ENCODE measurements at regions not wholly inside any gene's neighbourhood (a gene's known extent, or its start where the extent isn't known, plus 50 kb on each side); places are given as distances from the start of the nearest gene placed in this dataset.

DNA sequence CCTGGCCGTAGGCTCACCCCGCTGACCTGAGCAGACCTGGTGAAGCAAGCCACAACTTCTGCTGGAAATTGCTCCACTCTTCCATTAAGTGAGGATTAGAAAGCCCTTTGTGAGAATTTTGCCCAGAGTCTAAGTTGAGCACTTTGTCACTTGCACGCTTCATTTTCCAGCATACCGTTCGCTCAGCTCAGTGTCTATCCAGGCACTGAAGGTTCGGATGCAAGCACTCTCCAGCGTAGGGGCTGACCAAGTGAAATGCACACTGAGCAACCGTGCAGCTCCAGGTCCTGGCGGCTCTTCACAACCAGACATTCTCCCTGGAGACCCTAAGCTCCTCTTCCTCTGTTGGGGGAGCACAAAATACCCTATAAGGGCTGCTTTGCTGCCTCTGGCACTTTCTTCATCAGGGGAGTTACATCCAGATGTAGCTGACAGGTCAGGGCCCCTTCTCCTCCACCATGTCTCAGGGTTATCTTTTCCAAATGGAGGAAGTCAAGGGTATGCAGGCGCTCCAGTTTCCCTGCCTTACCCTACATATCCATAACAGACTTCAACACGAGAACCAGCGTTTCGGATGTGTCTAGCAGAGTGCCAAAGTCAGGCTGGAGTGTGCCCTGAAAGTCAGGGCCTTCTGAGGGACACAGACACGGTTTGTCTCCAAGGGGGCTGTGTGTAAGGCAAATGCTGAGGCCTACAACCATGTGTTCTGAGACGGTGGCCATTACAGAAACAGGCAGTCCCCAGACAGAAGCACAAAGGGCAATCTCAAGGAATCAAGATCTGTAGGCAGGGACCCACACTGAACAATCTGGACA is 146.7 kb upstream of the AFDN start:
- Histone ChIP-seq H3K9me3 (no peaks in the 10 kb centered on the region), H3K4me1 (peaks cover 85% of the 10 kb centered on the region), H3K27me3 (replicated peaks; ENCODE audit: control insufficient read depth, insufficient read depth, low read length) (no peaks in the 10 kb centered on the region), H3K4me3 (ENCODE audit: low read depth, low read length) (no peak overlapping the region), H3K36me3 (ENCODE audit: control insufficient read depth, insufficient read depth, low read length) (no peaks in the 10 kb centered on the region)
- Mint-ChIP-seq H3K4me3 (ENCODE audit: unreplicated experiment) (peak overlapping the region; percentile 87), H3K9me3 (ENCODE audit: unreplicated experiment) (no peaks in the 10 kb centered on the region), H3K27ac (ENCODE audit: unreplicated experiment) (peak overlapping the region; percentile 65), H3K4me1 (ENCODE audit: low read depth, unreplicated experiment) (peaks cover 48% of the 10 kb centered on the region), H3K27me3 (ENCODE audit: insufficient read depth, unreplicated experiment) (no peaks in the 10 kb centered on the region), H3K36me3 (ENCODE audit: insufficient read depth, unreplicated experiment) (no peaks in the 10 kb centered on the region)
- intact Hi-C loops (cut with micrococcal nuclease; ENCODE audit: unreplicated experiment), result loop anchor here (5.0 kb wide), 3 partner anchors 67 to 193 kb away; partner anchors contain the start of gene AFDN
- CTCF ChIA-PET, result no interaction called here
- BruUV-seq (replicated peaks), result no TSS peak
- DNase-seq, result no peak
- TF ChIP-seq, protein P1, sequence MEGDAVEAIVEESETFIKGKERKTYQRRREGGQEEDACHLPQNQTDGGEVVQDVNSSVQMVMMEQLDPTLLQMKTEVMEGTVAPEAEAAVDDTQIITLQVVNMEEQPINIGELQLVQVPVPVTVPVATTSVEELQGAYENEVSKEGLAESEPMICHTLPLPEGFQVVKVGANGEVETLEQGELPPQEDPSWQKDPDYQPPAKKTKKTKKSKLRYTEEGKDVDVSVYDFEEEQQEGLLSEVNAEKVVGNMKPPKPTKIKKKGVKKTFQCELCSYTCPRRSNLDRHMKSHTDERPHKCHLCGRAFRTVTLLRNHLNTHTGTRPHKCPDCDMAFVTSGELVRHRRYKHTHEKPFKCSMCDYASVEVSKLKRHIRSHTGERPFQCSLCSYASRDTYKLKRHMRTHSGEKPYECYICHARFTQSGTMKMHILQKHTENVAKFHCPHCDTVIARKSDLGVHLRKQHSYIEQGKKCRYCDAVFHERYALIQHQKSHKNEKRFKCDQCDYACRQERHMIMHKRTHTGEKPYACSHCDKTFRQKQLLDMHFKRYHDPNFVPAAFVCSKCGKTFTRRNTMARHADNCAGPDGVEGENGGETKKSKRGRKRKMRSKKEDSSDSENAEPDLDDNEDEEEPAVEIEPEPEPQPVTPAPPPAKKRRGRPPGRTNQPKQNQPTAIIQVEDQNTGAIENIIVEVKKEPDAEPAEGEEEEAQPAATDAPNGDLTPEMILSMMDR (IDR thresholded peaks at IDR 0.05; ENCODE audit: insufficient read depth in 1 of 2, low read depth in 1 of 2, low read length in 1 of 2, severe bottlenecking in 1 of 2, unreplicated experiment in 1 of 2), result no peak
- POLR2A ChIA-PET, result no interaction called here

DNA sequence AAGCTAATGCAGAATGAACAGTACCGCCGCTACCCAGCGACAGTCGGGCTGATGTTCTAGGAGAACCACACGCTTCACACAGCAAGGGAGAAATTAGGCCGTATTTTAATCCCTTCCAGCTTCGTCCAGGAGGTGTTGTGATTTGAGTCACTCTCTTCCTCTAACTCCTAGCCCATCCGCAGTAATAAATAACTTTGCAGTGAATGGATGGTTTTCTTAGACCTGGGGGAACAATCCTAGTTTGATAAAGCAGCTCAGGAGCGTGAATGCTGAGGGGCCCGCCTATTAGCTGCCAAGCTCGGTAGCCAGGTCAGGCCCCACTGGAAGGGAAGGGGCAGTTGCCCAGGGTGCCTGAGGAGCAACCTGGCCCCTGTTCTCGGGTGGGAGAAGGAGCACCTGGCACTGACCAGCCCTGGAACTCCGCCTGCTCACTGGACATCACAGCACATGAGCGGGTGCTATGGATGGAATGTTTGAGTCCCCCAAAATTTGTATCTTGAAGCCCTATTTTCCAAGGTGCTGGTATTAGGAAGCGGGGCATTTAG is 146.0 kb upstream of the AFDN start:
- Mint-ChIP-seq H3K4me1 (ENCODE audit: low read depth, unreplicated experiment) (peaks cover 46% of the 10 kb centered on the region), H3K9me3 (ENCODE audit: unreplicated experiment) (no peaks in the 10 kb centered on the region), H3K27ac (ENCODE audit: unreplicated experiment) (peak overlapping the region; percentile 65), H3K27me3 (ENCODE audit: insufficient read depth, unreplicated experiment) (no peaks in the 10 kb centered on the region), H3K36me3 (ENCODE audit: insufficient read depth, unreplicated experiment) (no peaks in the 10 kb centered on the region), H3K4me3 (ENCODE audit: unreplicated experiment) (no peak overlapping the region)
- Histone ChIP-seq H3K4me3 (ENCODE audit: low read depth, low read length) (no peak overlapping the region), H3K9me3 (no peaks in the 10 kb centered on the region), H3K27me3 (replicated peaks; ENCODE audit: control insufficient read depth, insufficient read depth, low read length) (no peaks in the 10 kb centered on the region), H3K36me3 (ENCODE audit: control insufficient read depth, insufficient read depth, low read length) (no peaks in the 10 kb centered on the region), H3K4me1 (peaks cover 79% of the 10 kb centered on the region)
- TF ChIP-seq, protein P1 (IDR thresholded peaks at IDR 0.05; ENCODE audit: insufficient read depth in 1 of 2, low read depth in 1 of 2, low read length in 1 of 2, severe bottlenecking in 1 of 2, unreplicated experiment in 1 of 2), result no peak
- ChIA-PET CTCF (no interaction called here), POLR2A (no interaction called here)
- no TSS peak for BruUV-seq (replicated peaks)
- no peak for DNase-seq
- intact Hi-C loops (cut with micrococcal nuclease; ENCODE audit: unreplicated experiment), result loop anchor here (5.0 kb wide), 1 partner anchor 193 kb away; no protein-coding TSS in a partner anchor

DNA sequence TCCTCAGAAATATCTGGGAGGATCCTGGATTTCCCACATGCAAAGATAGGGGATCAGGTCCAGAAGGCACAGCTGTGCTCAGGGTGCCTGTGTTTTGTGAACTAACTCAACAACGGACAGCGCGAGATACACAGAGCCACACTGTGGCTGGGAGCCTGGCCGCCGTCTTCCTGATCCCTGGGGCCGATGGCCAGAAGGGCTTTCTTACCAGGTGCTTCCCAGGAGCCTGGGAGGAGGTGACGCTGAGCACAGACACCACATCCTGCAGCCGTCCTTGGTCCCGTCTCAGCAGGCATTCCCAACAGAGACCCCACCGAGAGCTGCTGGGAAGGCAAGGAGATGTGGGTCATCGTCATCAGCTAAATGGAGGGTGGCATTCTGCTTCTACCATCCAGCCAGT is 144.6 kb upstream of the AFDN start:
- H3K4me3 ChIP-seq (ENCODE audit: low read depth, low read length), result no peak overlapping the region
- BruUV-seq (replicated peaks), result no TSS peak
- no peaks in the 10 kb centered on the region for H3K9me3 Mint-ChIP-seq (ENCODE audit: unreplicated experiment)
- ChIA-PET POLR2A (interaction anchor here (0.6 kb wide), 2 partner anchors 18 to 192 kb away, joined by 3 to 11 read pairs; no protein-coding TSS in a partner anchor), CTCF (no interaction called here)
- H3K4me1 Mint-ChIP-seq (ENCODE audit: low read depth, unreplicated experiment), result peaks cover 40% of the 10 kb centered on the region
- H3K27ac Mint-ChIP-seq (ENCODE audit: unreplicated experiment), result peak overlapping the region; percentile 65
- peaks cover 66% of the 10 kb centered on the region for H3K4me1 ChIP-seq
- H3K27me3 ChIP-seq (replicated peaks; ENCODE audit: control insufficient read depth, insufficient read depth, low read length), result no peaks in the 10 kb centered on the region
- no peaks in the 10 kb centered on the region for H3K36me3 ChIP-seq (ENCODE audit: control insufficient read depth, insufficient read depth, low read length)
- TF ChIP-seq, protein P1 (IDR thresholded peaks at IDR 0.05; ENCODE audit: insufficient read depth in 1 of 2, low read depth in 1 of 2, low read length in 1 of 2, severe bottlenecking in 1 of 2, unreplicated experiment in 1 of 2), result no peak
- H3K27me3 Mint-ChIP-seq (ENCODE audit: insufficient read depth, unreplicated experiment), result no peaks in the 10 kb centered on the region
- DNase-seq, result no peak
- no peaks in the 10 kb centered on the region for H3K9me3 ChIP-seq
- intact Hi-C loops (cut with micrococcal nuclease; ENCODE audit: unreplicated experiment), result loop anchor here (5.0 kb wide), 1 partner anchor 195 kb away; no protein-coding TSS in a partner anchor
- no peaks in the 10 kb centered on the region for H3K36me3 Mint-ChIP-seq (ENCODE audit: insufficient read depth, unreplicated experiment)
- H3K4me3 Mint-ChIP-seq (ENCODE audit: unreplicated experiment), result no peak overlapping the region
